Activated CD4-positive, alpha-beta T cell treated with anti-CD3 and anti-CD28 coated beads for 48 hours (primary cell): ENCODE measurements at regions not wholly inside any gene's neighbourhood (a gene's known extent, or its start where the extent isn't known, plus 50 kb on each side); places are given as distances from the start of the nearest gene placed in this dataset.

Experiments
- DNase-seq: peaks from one replicate; pipeline ENCODE4 v3.0.0-alpha.2; 2020

- no peak for DNase-seq
Measured at GRCh38 chr15:95475067-95475466, 855.4 kb upstream of the NR2F2 start.

GRCh38 chr15:95479308-95479707 lies 851.2 kb upstream of the NR2F2 start:
- DNase-seq: no peak

- no peak for DNase-seq
Measured at GRCh38 chr15:95485367-95485766, 845.1 kb upstream of the NR2F2 start.

GRCh38 chr15:95486224-95486623 lies 844.3 kb upstream of the NR2F2 start:
- DNase-seq: no peak

GRCh38 chr15:95489103-95489502 lies 841.4 kb upstream of the NR2F2 start:
- no peak for DNase-seq

GRCh38 chr15:95492388-95493070 lies 838.0 kb upstream of the NR2F2 start:
- no peak for DNase-seq

- DNase-seq: no peak
Measured at GRCh38 chr15:95494971-95495541, 835.4 kb upstream of the NR2F2 start.

GRCh38 chr15:95497634-95498033 lies 832.9 kb upstream of the NR2F2 start:
- no peak for DNase-seq

GRCh38 chr15:95498961-95499360 lies 831.5 kb upstream of the NR2F2 start:
- DNase-seq: no peak

- no peak for DNase-seq
Measured at GRCh38 chr15:95499397-95499796, 831.1 kb upstream of the NR2F2 start.

- no peak for DNase-seq
Measured at GRCh38 chr15:95501865-95502264, 828.6 kb upstream of the NR2F2 start.

- no peak for DNase-seq
Measured at GRCh38 chr15:95503107-95503506, 827.4 kb upstream of the NR2F2 start.

GRCh38 chr15:95503640-95504225 lies 826.8 kb upstream of the NR2F2 start:
- DNase-seq: no peak

- no peak for DNase-seq
Measured at GRCh38 chr15:95511671-95512070, 818.8 kb upstream of the NR2F2 start.

- DNase-seq: no peak
Measured at GRCh38 chr15:95512906-95513305, 817.6 kb upstream of the NR2F2 start.

- no peak for DNase-seq
Measured at GRCh38 chr15:95519887-95520286, 810.6 kb upstream of the NR2F2 start.

- DNase-seq: no peak
Measured at GRCh38 chr15:95520511-95520910, 810.0 kb upstream of the NR2F2 start.

- DNase-seq: no peak
Measured at GRCh38 chr15:95520922-95521321, 809.6 kb upstream of the NR2F2 start.

- no peak for DNase-seq
Measured at GRCh38 chr15:95522533-95522932, 808.0 kb upstream of the NR2F2 start.

GRCh38 chr15:95528920-95529319 lies 801.6 kb upstream of the NR2F2 start:
- no peak for DNase-seq

- no peak for DNase-seq
Measured at GRCh38 chr15:95536638-95537037, 793.9 kb upstream of the NR2F2 start.

GRCh38 chr15:95538693-95539092 lies 791.8 kb upstream of the NR2F2 start:
- no peak for DNase-seq

- DNase-seq: no peak
Measured at GRCh38 chr15:95541301-95541700, 789.2 kb upstream of the NR2F2 start.

- DNase-seq: no peak
Measured at GRCh38 chr15:95549168-95549738, 781.2 kb upstream of the NR2F2 start.
